HG02840 (cell line): ENCODE measurements at regions not wholly inside any gene's neighbourhood (a gene's known extent, or its start where the extent isn't known, plus 50 kb on each side); places are given as distances from the start of the nearest gene placed in this dataset.
"Not testable (repeated sequence)": the region's sequence is repeated elsewhere in the genome, so short reads cannot be mapped to it uniquely, and the experiment has no call there.

Source experiments
- ATAC-seq: cut with Tn5 transposase; IDR thresholded peaks from one replicate; pipeline ENCODE4 v1.9.1; 2021; ENCODE audit warnings: mild to moderate bottlenecking, moderate library complexity, moderate number of reproducible peaks; ENCODE audit not compliant: unreplicated experiment, low FRiP score

GRCh38 chrX:130550351-130550750 lies 148.6 kb downstream of the RBMX2 start:
- no peak for ATAC-seq

- peak; percentile 50 for ATAC-seq
Measured at GRCh38 chrX:130552444-130553073, 150.8 kb downstream of the RBMX2 start.

DNA sequence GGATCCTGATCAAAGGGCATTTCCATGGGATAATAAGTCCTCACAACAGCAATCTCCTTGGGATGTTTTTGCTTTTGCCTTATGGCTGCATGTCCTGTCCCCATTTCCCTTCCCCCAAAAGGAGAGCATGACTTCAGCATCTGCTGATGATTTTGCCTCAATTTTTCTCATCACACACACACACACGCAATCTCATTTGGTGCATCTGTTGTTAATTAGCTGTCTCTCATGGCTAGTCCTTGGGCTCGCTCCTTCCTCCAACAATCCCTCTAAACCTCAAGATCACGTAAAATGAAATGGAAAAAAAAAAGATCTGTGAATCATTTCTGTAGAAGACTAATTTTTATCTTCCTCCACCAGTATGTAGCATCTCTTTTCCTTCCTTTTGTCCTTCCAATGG lies 153.6 kb downstream of the RBMX2 start:
- ATAC-seq = no peak

DNA sequence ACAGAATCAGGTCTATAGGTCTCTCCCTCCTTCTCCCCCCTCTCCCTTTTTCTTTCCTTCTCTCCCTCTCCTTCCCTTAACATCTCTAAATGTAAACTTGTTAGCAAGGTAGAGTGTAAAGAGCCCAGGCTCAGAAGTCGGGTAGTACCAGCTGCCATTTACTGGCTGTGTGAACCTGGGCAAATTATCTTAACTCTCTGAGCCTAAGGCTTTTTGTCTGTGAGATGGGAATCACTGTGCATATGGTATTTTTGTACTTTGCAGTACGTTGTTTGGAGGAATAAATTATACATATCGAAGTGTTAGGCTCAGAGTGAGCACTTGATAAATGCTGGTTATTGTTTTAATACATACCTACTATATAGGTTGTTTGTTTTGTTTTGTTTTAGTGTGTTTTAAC lies 154.0 kb downstream of the RBMX2 start:
- ATAC-seq = no peak

DNA sequence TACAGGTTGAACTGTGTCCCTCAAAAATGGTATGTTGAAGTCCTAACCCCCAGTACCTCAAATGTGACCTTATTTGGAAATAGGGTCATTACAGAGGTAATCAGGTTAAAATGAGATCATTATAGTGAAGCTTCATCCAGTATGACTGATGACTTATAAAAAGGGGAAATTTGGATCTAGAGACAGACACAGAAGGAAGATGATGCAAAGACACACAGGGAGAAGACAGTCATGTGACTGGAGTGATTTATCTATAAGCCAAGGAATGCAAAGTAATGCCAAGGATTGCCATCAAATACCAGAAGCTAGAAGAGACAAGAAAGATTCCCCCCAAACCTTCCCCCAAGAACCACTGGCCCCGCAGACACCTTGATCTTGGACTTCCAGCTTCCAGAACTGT lies 155.2 kb downstream of the RBMX2 start:
- no peak for ATAC-seq

- ATAC-seq = no peak
Measured at GRCh38 chrX:130560544-130560943, 158.8 kb downstream of the RBMX2 start.

GRCh38 chrX:130561930-130562329 lies 160.1 kb downstream of the RBMX2 start:
- no peak for ATAC-seq

DNA sequence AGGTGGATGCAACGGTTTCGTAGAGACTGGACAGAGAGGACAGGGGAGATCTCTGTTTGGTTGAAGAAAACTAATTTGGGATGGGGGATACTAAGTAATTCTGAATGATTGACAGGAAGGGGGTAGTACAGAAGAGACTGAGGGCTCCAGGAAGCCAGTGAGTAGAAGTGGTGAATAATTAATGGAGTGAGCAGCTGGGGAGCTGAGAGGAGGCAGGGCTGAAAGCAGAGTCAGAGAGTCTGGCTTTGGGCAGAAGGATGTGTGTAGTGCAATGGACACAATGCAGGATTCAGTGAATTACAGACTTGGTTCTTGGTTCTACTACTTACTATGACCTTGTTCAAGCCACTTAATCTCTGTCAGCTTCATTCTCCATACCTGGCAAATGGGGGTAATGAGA lies 161.7 kb downstream of the RBMX2 start:
- no peak for ATAC-seq

GRCh38 chrX:130566028-130566683 lies 164.4 kb downstream of the RBMX2 start:
- no peak for ATAC-seq

DNA sequence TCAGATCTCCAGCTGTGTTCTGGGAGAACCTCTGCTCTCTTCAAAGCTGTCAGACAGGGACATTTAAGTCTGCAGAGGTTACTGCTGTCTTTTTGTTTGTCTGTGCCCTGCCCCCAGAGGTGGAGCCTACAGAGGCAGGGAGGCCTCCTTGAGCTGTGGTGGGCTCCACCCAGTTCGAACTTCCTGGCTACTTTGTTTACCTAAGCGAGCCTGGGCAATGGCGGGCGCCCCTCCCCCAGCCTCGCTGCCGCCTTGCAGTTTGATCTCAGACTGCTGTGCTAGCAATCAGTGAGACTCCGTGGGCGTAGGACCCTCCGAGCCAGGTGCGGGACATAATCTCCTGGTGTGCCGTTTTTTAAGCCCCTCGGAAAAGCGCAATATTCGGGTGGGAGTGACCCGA lies 171.2 kb downstream of the RBMX2 start:
- ATAC-seq = not testable (repeated sequence)
